SJSA1 (cell line): ENCODE measurements at regions not wholly inside any gene's neighbourhood (a gene's known extent, or its start where the extent isn't known, plus 50 kb on each side); places are given as distances from the start of the nearest gene placed in this dataset.

Source experiments
- DNase-seq, 2 experiments: peaks; one replicate each; pipeline ENCODE4 v3.0.0-alpha.2; 2015 to 2020; ENCODE audit warnings: low spot score in 2 of 2, low read depth in 1 of 2
- H3K27ac ChIP-seq: fragments of 250-450 bp; sonication (Bioruptor Pico); 2 replicates; pipeline ENCODE4 v1.5.1; 2020; ENCODE audit warnings: mild to moderate bottlenecking, moderate library complexity
- H3K27me3 ChIP-seq: fragments of 250-450 bp; sonication (Bioruptor Pico); replicated peaks from 2 replicates; pipeline ENCODE4 v1.5.1; 2020; ENCODE audit warnings: mild to moderate bottlenecking, moderate library complexity
- H3K36me3 ChIP-seq: fragments of 250-450 bp; sonication (Bioruptor Pico); 2 replicates; pipeline ENCODE4 v1.5.1; 2020; ENCODE audit warnings: mild to moderate bottlenecking
- H3K4me1 ChIP-seq: fragments of 250-450 bp; sonication (Bioruptor Pico); replicated peaks from 2 replicates; pipeline ENCODE4 v1.6.1; 2021; ENCODE audit warnings: mild to moderate bottlenecking
- H3K4me3 ChIP-seq: fragments of 250-450 bp; sonication (Bioruptor Pico); 2 replicates; pipeline ENCODE4 v1.5.1; 2020; ENCODE audit warnings: mild to moderate bottlenecking
- H3K9me3 ChIP-seq: fragments of 250-450 bp; sonication (Bioruptor Pico); replicated peaks from 2 replicates; pipeline ENCODE4 v1.5.1; 2020; ENCODE audit warnings: mild to moderate bottlenecking

DNA sequence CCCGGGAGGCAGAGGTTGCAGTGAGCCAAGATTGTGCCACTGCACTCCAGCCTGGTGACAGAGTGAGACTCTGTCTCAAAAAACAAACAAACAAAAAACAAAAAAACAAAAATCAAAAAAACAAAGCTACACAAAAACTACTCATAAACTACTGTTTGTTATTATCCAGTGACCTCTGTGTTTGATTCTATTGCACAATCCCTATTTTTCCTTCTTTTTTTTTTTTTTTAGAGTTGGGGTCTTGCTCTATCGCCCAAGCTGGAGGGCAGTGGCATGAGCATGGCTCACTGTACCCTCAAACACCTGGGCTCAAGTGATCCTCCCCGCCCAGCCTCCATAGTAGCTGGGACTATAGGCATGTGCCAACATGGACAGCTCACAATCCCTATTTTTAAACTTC is 92.7 kb downstream of the FAM217A start:
- Histone ChIP-seq H3K27me3 (no peaks in the 10 kb centered on the region), H3K4me1 (peaks cover 4% of the 10 kb centered on the region), H3K9me3 (no peaks in the 10 kb centered on the region), H3K4me3 (no peak overlapping the region), H3K36me3 (no peaks in the 10 kb centered on the region), H3K27ac (no peak overlapping the region)
- DNase-seq = no peak

DNA sequence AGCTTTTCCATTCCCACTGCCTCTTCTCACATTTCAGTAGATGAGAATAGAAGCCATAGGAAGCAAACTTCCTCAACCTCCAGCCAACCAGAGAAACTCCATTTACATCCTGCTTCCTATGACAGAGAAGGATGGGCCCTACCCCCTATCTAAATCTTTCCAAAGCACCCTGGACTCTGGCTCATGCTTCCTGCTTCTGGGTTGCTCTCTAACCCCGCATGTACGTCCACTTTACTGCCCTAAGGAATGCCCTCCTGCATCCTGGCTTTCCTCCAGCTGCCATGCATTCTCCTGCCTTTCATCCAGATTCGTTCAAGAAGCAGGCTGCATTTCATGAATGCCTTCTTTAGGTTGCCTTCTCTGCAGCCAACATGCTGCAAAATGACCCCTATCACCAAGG is 91.9 kb downstream of the FAM217A start:
- Histone ChIP-seq H3K27ac (no peak overlapping the region), H3K9me3 (no peaks in the 10 kb centered on the region), H3K4me1 (peaks cover 4% of the 10 kb centered on the region), H3K4me3 (no peak overlapping the region), H3K27me3 (no peaks in the 10 kb centered on the region), H3K36me3 (no peaks in the 10 kb centered on the region)
- no peak for DNase-seq

DNA sequence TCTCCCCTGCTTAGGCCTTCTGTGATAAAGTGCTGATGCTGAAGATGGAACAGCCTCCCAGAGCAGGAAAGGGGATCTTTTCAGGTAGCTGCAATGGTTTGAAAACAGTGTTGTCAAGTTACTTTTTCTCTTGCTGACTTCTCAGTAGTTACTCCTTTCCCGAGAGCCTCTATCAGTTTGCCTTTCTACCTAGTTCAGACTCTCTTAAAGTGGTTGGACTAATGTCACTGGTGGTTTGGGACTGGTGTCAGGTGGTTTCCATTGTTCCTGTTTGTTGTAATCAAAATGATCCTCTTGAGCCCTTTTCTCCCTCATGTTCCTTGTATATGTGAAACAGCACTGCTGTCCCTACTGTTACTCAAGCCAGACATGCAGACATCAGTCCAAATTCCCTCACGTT is 91.4 kb downstream of the FAM217A start:
- DNase-seq = no peak
- Histone ChIP-seq H3K4me1 (peaks cover 4% of the 10 kb centered on the region), H3K4me3 (no peak overlapping the region), H3K27me3 (no peaks in the 10 kb centered on the region), H3K9me3 (no peaks in the 10 kb centered on the region), H3K27ac (no peak overlapping the region), H3K36me3 (no peaks in the 10 kb centered on the region)

DNA sequence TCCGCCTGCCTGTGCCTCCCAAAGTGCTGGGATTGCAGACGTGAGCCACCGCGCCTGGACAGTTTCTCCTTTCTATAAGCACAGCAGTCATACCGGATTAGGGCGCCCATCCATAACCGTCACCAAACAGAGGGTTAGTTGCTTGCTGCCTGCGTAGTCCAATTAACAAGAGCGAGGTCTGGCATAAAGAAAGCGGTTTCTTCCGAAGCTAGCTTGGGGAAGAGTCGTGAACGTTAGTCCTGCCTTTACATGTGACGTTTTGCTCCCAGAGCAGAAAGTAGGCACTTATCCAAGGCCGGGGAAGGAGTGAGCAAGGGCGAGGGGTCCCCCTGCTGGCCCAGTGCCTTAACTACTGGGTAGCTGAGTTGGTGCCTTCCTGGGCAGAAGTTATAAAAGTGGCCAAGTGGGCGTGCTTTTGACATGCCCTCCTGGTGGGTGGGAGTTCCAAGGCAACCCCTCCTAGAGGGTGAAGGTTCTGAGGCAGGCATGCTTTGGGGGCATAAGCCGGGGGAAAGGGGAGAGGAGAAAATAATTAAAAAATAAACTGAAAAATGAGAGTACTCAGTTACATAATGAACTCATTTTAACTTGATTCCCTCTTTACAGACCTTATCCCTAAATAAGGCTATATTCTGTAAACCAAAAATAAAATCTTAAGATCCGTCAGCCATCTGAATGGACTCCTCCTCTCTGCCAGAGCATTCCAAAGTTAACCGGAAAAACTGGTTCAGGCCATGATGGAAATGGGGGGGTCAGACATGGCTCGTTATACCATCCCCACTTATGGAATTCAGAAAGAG is 88.0 kb downstream of the FAM217A start:
- no peaks in the 10 kb centered on the region for H3K9me3 ChIP-seq
- H3K4me3 ChIP-seq = peak overlapping the region; percentile 9; the same call in 1 of the 2 replicates
- no peaks in the 10 kb centered on the region for H3K36me3 ChIP-seq
- DNase-seq = peak; percentile 84 to 88
- H3K27ac ChIP-seq = no peak overlapping the region; the same call in 1 of the 2 replicates
- peaks cover 4% of the 10 kb centered on the region for H3K4me1 ChIP-seq
- H3K27me3 ChIP-seq = no peaks in the 10 kb centered on the region

DNA sequence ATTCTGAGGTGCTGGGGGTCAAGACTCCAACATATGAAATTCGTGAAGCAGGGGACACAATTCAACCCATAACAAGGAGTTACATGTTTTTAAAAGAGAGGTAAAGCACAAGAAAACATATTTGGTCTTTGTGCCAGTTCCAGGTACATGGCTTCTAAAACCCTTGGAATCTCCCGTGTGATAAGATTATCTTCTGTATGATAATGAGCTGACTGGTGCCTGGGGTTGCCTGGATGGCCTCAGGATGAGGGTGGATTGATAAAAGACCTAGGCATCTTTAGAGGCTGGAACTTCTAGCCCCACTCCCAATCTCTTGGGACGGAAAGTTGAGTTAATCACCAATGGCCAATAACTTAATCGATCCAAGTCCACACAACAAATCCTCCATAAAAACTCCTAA is 87.0 kb downstream of the FAM217A start:
- no peaks in the 10 kb centered on the region for H3K27me3 ChIP-seq
- H3K27ac ChIP-seq = no peak overlapping the region
- peaks cover 4% of the 10 kb centered on the region for H3K4me1 ChIP-seq
- H3K36me3 ChIP-seq = no peaks in the 10 kb centered on the region
- no peak for DNase-seq
- no peaks in the 10 kb centered on the region for H3K9me3 ChIP-seq
- H3K4me3 ChIP-seq = no peak overlapping the region

DNA sequence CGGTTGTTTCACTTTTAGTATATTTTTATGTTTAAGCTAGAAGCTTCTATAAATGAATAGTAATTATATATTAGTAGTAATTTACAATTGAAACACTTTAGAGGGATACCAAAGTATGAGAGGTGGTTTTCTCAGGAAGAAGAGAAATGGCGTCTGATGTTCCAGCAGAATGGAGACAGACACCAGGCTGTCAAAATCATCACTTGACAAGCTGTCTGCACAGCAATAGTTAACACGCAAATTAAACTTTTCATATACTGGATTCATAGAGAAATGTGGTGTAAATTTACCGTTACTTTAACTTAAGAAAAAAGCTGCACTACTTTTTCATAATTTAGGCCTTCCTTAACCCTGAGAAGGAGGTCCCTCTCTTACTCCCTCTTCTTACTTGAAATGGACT is 82.6 kb downstream of the FAM217A start:
- Histone ChIP-seq H3K4me3 (no peak overlapping the region), H3K36me3 (no peaks in the 10 kb centered on the region), H3K27ac (no peak overlapping the region), H3K4me1 (no peaks in the 10 kb centered on the region), H3K9me3 (no peaks in the 10 kb centered on the region), H3K27me3 (no peaks in the 10 kb centered on the region)
- DNase-seq = no peak

DNA sequence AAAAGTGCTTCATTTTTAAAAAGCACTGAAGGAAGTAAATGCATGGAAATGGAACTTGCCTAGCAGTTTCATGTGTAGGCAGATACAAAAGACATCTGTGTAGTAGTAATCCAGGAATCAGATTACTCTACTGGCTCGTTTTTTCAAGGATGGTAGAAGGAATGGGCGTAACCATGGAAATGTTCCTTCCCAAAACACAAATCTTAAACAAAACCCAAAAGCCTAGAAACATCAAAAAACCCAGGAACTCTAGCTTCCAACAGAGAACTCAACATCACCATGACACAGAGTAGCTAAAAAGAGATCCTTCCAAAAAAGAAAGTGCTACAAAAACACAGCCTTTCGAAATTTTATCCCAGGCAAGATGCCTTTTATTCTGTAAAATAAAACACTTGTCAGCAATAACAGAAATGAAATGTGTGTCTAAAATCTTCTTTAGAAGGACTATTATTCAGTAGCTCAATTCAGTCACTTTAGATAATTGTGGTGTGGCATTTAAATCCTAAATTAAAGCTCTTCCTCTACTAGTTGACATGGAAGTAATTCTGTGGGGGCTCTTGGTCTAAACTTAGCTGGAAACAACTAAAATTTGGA is 81.7 kb downstream of the FAM217A start:
- Histone ChIP-seq H3K9me3 (no peaks in the 10 kb centered on the region), H3K4me3 (no peak overlapping the region), H3K4me1 (no peaks in the 10 kb centered on the region), H3K27ac (no peak overlapping the region), H3K27me3 (no peaks in the 10 kb centered on the region), H3K36me3 (no peaks in the 10 kb centered on the region)
- no peak for DNase-seq

DNA sequence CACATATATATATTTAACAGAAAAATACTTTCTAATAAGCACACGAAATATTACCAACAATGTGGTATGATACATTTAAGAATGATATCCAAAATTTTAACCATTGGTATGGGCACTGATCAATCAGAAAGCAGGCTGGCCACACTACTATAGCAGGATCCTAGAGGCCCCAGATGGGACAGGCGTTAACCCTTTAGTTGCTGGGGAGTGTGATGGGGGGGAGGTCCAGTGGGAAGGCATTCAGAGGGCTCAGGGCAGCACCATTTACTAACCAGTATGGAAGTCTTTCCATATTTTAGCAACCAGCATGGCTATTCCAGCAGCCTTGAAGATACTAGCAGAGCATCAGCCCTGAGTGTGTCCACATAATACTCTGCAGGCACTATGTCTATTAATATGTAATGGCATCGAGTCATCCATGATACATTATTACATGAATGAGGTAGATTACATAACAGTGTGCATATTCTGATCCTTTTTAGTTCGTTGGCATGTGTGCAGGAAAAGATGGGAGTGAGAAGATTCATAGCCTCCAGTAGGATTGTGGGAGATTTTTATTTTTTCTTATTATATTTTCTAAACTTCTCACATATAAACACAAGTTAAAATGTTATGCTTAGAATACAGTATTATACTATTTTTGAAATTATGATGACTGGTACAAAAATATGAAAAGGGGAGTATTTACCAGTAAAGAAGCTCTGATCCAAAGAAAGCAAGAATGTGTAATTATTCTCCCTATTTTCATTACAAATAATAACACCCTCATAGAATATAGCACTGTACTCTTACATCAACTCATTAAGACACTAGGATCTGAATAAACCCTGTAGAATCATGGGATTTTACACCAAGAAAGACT is 78.9 kb downstream of the FAM217A start:
- Histone ChIP-seq H3K27me3 (no peaks in the 10 kb centered on the region), H3K36me3 (no peaks in the 10 kb centered on the region), H3K4me3 (no peak overlapping the region), H3K9me3 (no peaks in the 10 kb centered on the region), H3K27ac (no peak overlapping the region), H3K4me1 (no peaks in the 10 kb centered on the region)
- DNase-seq = no peak

DNA sequence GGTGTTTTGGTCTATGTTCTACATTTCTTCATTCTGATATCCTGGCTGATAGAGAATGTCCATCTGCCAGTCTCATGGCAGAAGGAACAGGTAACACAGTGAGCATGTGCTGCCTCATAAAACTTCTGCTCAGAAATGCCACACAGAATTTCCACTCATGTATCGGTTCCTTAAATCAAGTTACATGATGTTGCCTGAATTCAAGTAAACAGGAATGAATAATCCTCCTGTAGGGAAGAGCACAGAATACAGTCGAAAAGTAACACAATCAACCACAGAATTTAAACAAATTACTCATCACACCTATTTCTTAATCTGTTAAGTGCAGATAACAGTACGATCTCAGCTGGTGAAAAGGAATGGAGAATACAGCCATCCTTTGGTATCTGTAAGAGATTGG is 74.7 kb downstream of the FAM217A start:
- Histone ChIP-seq H3K4me3 (no peak overlapping the region), H3K36me3 (no peaks in the 10 kb centered on the region), H3K4me1 (no peaks in the 10 kb centered on the region), H3K27me3 (no peaks in the 10 kb centered on the region), H3K27ac (no peak overlapping the region), H3K9me3 (no peaks in the 10 kb centered on the region)
- no peak for DNase-seq

DNA sequence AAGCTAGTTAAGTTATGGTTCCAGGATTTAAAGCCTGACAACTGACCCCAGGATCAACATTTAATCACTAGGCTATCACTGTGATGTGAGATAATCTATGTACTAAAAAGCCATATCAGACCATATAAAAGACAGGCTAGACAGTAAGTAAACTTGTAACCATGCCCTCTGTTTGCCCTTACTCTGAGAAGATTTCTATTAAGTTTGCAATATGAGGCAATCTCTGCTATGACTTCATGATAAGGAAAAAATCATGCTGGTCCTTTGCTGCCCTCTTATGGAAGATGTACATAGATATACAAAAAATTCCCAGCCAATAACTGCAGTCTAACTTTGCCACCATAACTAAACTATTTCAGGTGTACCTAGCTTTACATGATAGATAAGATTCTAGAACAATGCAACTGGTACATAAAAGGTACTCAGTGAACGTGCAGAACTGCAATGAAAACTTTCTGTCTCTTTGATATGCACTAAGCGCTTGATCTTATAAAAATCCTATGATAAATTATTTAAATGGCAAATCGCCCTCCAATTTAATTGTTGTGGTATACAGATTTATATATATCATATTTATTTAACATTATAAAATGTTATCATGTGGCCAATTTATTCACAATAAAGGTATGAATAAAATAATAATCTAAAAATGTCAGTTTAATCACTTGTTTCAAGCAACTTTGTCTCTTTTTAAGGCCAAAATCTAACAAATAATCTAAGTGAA is 70.5 kb downstream of the FAM217A start:
- H3K4me1 ChIP-seq = no peaks in the 10 kb centered on the region
- peak in 1 of 2 experiments; percentile 49 for DNase-seq
- H3K4me3 ChIP-seq = no peak overlapping the region
- peaks cover 12% of the 10 kb centered on the region; the same call in 1 of the 2 replicates for H3K36me3 ChIP-seq
- H3K27me3 ChIP-seq = no peaks in the 10 kb centered on the region
- no peaks in the 10 kb centered on the region for H3K9me3 ChIP-seq
- peak overlapping the region; percentile 40 for H3K27ac ChIP-seq

DNA sequence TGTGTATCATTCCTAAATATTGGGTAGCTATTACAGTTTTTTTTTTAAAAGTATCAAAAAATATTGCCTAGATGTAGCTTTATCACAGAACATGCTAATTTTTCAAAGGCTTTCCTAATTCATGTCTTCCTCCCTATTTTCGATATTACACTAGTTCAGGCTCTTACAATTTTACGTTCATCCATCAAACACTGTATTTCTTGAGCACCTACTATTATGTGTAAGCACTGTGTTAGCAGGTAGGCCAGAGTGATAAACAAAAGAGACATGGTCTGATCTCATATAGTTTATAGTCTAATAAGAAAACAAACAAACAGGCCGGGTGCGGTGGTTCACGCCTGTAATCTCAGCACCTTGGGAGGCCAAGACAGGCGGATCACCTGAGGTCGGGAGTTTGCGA is 69.5 kb downstream of the FAM217A start:
- Histone ChIP-seq H3K9me3 (no peaks in the 10 kb centered on the region), H3K4me1 (no peaks in the 10 kb centered on the region), H3K27me3 (no peaks in the 10 kb centered on the region), H3K4me3 (no peak overlapping the region), H3K27ac (no peak overlapping the region), H3K36me3 (peaks cover 14% of the 10 kb centered on the region; the same call in 1 of the 2 replicates)
- DNase-seq = no peak

DNA sequence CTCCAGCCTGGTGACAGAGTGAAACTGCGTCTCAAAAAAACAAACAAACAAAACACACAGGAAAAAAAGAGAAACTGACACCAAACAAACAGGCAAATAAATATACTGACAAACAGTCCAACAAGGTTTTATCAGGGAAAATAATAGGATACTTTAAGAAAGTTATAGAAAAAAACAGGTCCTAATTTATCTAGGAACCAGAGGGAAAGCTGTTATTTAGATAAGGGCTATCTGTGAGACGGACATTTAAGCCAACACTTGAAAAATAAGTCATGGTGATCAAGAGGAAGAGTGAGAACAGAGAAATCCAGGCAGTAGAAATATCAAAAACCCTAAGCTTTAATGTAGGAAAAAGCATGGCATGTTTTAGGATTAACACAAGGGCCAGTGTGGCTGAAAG is 68.9 kb downstream of the FAM217A start:
- Histone ChIP-seq H3K4me1 (no peaks in the 10 kb centered on the region), H3K36me3 (peaks cover 14% of the 10 kb centered on the region; the same call in 1 of the 2 replicates), H3K27ac (no peak overlapping the region), H3K9me3 (no peaks in the 10 kb centered on the region), H3K27me3 (no peaks in the 10 kb centered on the region), H3K4me3 (no peak overlapping the region)
- DNase-seq = no peak

DNA sequence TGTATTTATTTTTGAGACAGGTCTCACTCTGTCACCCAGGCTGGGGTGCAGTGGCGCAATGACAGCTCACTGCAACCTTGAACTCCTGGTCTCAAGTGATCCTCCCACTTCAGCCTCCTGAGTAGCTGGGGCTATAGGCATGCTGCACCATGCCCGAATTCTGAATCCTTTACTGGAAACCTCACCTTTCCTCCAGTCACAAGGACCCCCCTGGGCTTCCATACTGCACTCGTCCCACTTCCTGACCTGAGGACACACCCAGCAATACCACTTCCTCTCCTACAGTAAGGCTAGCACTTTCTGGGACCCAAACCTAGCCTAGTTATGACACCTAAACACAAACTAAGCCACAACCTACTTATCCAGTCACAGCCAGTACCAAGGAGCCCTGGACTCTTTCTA is 68.2 kb downstream of the FAM217A start:
- Histone ChIP-seq H3K9me3 (no peaks in the 10 kb centered on the region), H3K4me3 (no peak overlapping the region), H3K4me1 (no peaks in the 10 kb centered on the region), H3K27me3 (no peaks in the 10 kb centered on the region), H3K27ac (no peak overlapping the region), H3K36me3 (peaks cover 14% of the 10 kb centered on the region; the same call in 1 of the 2 replicates)
- no peak for DNase-seq
